Muscle of leg (tissue), 3 donors: ENCODE measurements at regions not wholly inside any gene's neighbourhood (a gene's known extent, or its start where the extent isn't known, plus 50 kb on each side); places are given as distances from the start of the nearest gene placed in this dataset.

Experiments used
- DNase-seq: peaks from one replicate; pipeline ENCODE4 v3.0.0; 2013
- H3K27ac ChIP-seq: one replicate; pipeline ENCODE4 v1.5.1; 2013; ENCODE audit warnings: mild to moderate bottlenecking, low read length, control low read depth
- H3K27me3 ChIP-seq: one replicate; pipeline ENCODE4 v1.6.1; 2013; ENCODE audit warnings: low read length; ENCODE audit not compliant: control insufficient read depth, insufficient read depth
- H3K36me3 ChIP-seq: one replicate; pipeline ENCODE4 v1.6.1; 2013; ENCODE audit warnings: low read length; ENCODE audit not compliant: control insufficient read depth, insufficient read depth
- H3K4me1 ChIP-seq: one replicate; pipeline ENCODE4 v1.6.1; 2013; ENCODE audit warnings: low read length; ENCODE audit not compliant: control insufficient read depth, insufficient read depth
- H3K4me3 ChIP-seq: one replicate; pipeline ENCODE4 v1.5.1; 2013; ENCODE audit warnings: low read length, control low read depth
- H3K9me3 ChIP-seq: replicated peaks from 2 replicates; pipeline ENCODE4 v1.6.1; 2013; ENCODE audit warnings: low read depth, low read length; ENCODE audit not compliant: control insufficient read depth
- WGBS: methylation state at CpG from one replicate; pipeline ENCODE4 v1.1.5; 2013; ENCODE audit warnings: missing lambda C conversion rate; ENCODE audit not compliant: insufficient coverage; 5-methylcytosine and 5-hydroxymethylcytosine counted together

DNA sequence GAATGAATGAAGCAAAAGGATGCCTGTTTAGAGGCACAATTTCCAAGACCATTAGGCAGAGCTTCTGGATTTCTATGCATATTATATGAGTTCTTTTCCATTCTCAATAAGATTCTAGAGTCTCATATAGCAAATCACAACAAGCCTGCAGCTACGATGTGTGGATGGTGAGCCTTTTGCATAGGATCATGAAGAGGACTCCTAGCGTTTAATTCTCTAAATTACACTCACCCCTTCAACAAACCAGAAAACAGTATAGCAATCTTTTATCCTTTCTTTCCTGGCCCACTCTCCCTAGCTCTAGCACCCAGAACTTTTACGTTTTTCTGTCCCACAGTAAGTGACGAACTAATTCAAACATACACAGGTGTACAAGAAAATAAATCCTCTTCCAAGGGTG lies 293.1 kb upstream of the KLHL29 start:
- no peak for DNase-seq
- Histone ChIP-seq H3K27me3 (no peaks in the 10 kb centered on the region), H3K27ac (no peak overlapping the region), H3K4me1 (no peaks in the 10 kb centered on the region), H3K36me3 (no peaks in the 10 kb centered on the region), H3K4me3 (no peak overlapping the region), H3K9me3 (no peaks in the 10 kb centered on the region)
- no CpG with 5 or more reads among the region's 4 CpGs for WGBS

DNA sequence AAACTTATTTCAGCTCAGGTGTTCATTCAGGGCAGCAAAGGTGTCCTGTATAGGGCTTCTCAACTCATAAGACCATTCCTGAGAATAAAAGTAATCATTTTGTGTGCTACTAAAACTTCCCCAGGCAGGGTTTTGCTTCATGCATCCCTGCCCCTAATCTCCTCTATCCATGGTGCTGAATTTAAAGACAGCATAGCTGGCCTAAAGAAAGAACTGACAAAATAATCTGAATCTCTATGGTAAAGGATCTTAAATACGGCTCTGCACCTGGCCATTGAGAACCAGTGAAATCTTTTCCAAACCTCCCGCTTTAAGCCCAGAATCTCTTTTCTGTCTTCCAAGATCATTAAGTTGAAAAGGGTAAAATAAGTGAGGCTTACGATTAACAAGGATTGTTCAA lies 292.1 kb upstream of the KLHL29 start:
- Histone ChIP-seq H3K36me3 (no peaks in the 10 kb centered on the region), H3K27ac (no peak overlapping the region), H3K4me3 (no peak overlapping the region), H3K4me1 (no peaks in the 10 kb centered on the region), H3K9me3 (no peaks in the 10 kb centered on the region), H3K27me3 (no peaks in the 10 kb centered on the region)
- no CpG with 5 or more reads among the region's 3 CpGs for WGBS
- peak; percentile 79 for DNase-seq

DNA sequence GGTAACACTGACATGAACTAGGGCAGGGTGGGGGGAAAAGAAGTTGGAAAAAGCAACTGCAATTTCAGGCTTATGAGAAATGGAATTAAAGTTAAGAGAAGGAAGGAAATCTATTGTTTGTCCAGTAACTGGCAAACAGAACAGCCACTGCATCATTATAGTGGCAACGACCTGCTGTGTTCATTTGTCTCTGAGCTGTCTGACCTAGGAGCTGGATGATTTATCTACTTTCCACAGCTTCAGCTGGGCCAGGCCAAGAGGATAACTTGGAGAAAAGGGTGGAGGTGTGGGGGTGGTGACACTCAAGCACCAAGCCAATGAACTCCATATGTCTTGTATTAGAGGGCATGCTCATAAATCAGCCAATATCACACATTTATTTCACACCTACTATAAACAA lies 291.5 kb upstream of the KLHL29 start:
- Histone ChIP-seq H3K27ac (no peak overlapping the region), H3K4me3 (no peak overlapping the region), H3K36me3 (no peaks in the 10 kb centered on the region), H3K27me3 (no peaks in the 10 kb centered on the region), H3K9me3 (no peaks in the 10 kb centered on the region), H3K4me1 (no peaks in the 10 kb centered on the region)
- no peak for DNase-seq
- no CpG with 5 or more reads among the region's 1 CpG for WGBS

DNA sequence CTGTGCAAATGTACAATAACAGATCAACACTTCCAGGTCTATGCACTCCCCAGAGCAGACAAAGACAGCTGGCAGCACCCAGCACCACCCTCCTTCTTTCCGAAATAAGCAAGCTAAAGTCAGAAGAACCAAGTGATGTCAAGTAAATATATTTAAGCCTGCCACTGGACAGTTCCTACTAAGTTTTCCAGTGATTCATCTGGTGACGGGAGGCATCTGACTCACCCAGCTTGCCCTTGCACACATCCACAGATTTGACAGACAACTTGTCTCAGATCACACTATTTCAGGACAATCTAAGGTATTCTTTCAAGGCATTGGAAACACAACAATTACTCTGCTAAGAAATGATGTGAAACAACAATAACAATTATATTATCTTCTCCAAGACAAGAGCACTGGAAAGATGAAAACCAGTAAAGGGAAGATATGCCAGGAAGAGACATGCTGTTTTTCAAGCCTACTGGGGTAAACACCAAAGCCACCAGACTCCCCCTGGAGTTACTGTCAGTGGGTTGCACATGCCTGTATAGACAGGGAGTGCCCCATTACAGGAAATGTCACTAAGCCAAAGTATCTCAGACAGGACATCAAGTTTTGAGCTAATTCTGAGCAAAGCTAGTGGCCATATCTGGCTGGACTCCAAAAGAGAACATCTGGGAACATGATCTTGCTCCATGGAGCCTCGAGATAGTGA lies 287.9 kb upstream of the KLHL29 start:
- Histone ChIP-seq H3K4me1 (no peaks in the 10 kb centered on the region), H3K27me3 (no peaks in the 10 kb centered on the region), H3K9me3 (no peaks in the 10 kb centered on the region), H3K36me3 (no peaks in the 10 kb centered on the region), H3K27ac (no peak overlapping the region), H3K4me3 (no peak overlapping the region)
- 44% methylated on average over 2 of the region's 3 CpGs for WGBS
- DNase-seq, result no peak

DNA sequence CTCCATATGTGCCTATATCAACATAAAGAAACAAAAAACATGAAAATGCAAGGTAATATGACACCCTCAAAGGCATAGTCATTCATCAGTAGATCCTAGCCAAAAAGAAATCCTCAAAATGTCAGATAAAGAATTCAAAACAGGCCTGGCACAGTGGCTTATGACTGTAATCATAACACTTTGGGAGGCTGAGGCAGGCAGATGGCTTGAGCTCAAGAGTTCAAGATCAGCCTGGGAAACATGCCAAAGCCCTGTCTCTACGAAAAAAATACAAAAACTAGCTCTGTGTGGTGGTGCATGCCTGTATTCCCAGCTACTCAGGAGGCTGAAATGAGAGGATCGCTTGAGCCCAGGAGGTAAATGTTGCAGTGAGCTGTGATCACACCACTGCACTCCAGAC lies 284.6 kb upstream of the KLHL29 start:
- H3K4me1 ChIP-seq, result no peaks in the 10 kb centered on the region
- no peak for DNase-seq
- H3K27ac ChIP-seq, result no peak overlapping the region
- WGBS, result no CpG with 5 or more reads among the region's 2 CpGs
- no peak overlapping the region for H3K4me3 ChIP-seq
- no peaks in the 10 kb centered on the region for H3K36me3 ChIP-seq
- no peaks in the 10 kb centered on the region for H3K9me3 ChIP-seq
- H3K27me3 ChIP-seq, result no peaks in the 10 kb centered on the region

DNA sequence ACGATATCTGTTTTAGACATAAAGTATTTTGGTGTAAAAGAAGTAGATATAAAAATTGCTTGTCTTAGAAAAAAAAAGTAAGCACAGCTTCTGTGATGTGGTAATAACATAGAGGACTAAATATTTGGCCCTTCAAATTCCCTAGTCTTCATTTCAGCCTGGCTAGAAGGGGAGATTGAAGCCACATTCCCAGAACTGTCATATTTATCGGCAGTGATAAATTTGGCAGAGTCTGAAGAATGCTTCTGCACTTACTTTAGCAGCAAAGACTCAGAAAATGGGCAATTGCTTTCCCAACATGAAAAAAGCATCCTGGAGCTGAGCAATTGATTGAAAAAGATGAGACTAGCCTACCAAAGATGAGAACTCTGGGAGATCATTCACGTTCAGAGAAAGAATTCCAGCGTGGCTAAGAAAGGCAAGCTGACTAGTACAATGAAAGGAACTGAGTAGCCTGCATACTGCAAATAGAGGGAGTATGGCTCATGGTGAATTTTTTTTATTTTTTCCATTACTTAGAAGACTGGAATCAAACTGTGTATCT lies 278.7 kb upstream of the KLHL29 start:
- 50% methylated on average over 2 of the region's 4 CpGs for WGBS
- peak; percentile 80 for DNase-seq
- H3K4me1 ChIP-seq, result no peaks in the 10 kb centered on the region
- H3K36me3 ChIP-seq, result no peaks in the 10 kb centered on the region
- H3K27ac ChIP-seq, result no peak overlapping the region
- no peaks in the 10 kb centered on the region for H3K27me3 ChIP-seq
- no peak overlapping the region for H3K4me3 ChIP-seq
- no peaks in the 10 kb centered on the region for H3K9me3 ChIP-seq

DNA sequence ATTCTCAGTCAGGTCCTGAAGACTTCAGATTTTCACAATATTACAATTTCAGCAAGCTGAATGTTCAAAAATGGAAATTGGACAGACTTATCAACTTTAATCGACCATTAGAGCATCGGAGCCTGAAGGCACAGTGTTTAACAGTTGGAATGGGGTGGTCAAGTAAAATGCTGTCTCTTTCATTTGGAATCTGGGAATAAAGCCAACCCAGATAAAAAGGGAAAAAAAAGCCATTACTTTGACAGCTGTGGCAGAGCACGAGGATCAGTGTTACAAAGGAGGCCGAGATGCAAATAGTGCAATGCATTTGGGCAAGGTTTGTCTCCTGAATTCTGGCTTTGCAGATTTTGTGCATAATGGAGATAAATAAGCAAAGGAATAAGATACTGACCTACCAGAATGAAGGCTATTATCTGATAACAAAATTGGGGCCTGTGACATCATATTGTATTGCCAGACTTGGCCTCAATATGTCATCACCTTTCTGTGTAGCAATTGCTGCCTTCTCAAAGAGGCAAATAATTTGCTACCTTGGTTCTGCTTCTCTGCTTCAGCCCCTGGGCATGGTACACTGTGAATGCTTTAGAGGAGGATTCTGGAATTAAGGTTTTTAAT lies 277.5 kb upstream of the KLHL29 start:
- 58% methylated on average over 3 of the region's 4 CpGs for WGBS
- Histone ChIP-seq H3K9me3 (no peaks in the 10 kb centered on the region), H3K27ac (no peak overlapping the region), H3K4me3 (no peak overlapping the region), H3K36me3 (no peaks in the 10 kb centered on the region), H3K27me3 (no peaks in the 10 kb centered on the region), H3K4me1 (no peaks in the 10 kb centered on the region)
- peak; percentile 61 for DNase-seq

DNA sequence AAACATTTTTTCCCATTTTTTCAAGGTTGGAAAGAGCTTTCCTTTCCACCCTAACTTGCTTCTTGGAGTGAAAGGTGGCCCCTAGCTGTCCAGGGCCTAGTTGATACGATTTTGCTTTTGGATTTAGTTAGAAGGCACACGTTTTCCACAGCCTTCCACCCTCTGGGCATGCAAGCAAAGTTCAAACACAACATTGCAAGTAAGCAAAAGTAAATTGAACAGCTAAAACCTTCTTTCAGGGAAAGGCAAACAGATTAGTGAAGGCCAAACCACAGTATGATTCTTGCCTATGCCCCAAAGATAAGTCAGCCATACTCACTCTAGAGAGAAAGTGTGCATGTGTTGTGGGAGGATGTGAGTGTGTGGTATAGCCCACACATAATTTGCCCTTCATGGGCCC lies 273.7 kb upstream of the KLHL29 start:
- H3K4me3 ChIP-seq, result no peak overlapping the region
- no peaks in the 10 kb centered on the region for H3K27me3 ChIP-seq
- H3K36me3 ChIP-seq, result no peaks in the 10 kb centered on the region
- no peaks in the 10 kb centered on the region for H3K9me3 ChIP-seq
- WGBS, result no CpG with 5 or more reads among the region's 2 CpGs
- H3K27ac ChIP-seq, result no peak overlapping the region
- no peak for DNase-seq
- H3K4me1 ChIP-seq, result no peaks in the 10 kb centered on the region

DNA sequence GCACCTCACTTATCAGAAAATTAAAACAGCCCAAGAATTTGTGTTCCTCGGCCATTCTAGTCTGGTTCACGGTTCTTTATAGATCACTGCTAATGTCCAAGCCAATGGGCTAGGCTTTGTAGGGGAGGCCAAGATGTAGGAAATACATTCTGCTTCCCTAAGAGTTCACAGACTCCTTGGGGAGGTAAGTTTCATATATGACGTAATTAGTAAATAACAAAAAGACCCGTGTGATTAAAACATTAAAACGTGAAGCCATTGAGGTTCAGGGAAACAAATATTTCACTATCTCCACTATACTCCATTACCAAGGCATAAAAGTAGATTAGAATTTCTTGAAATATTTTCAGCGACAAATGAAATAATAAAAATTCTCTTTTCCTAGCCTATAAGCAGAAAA lies 272.5 kb upstream of the KLHL29 start:
- H3K27me3 ChIP-seq, result no peaks in the 10 kb centered on the region
- H3K9me3 ChIP-seq, result no peaks in the 10 kb centered on the region
- no peaks in the 10 kb centered on the region for H3K36me3 ChIP-seq
- H3K4me1 ChIP-seq, result no peaks in the 10 kb centered on the region
- no peak overlapping the region for H3K4me3 ChIP-seq
- no peak overlapping the region for H3K27ac ChIP-seq
- WGBS, result no CpG with 5 or more reads among the region's 6 CpGs
- DNase-seq, result no peak

DNA sequence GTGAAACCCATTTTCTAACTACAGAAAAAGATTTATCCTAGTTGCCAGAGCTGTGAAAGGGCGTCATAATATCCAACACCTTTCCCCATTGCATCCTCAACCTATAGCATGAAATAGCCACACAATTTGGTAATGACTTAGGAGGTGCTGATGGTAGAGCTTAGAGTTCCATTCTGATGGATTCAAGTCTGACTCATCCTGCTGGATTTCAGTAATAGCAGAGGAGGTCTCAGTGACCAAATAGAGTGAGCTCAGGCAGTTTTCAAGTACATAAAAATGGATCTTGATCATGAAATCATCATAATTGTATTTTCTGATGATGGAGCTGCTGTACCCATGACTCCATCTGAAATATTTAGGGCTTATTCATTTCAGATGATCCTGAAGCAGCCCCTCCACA lies 270.7 kb upstream of the KLHL29 start:
- H3K4me3 ChIP-seq, result no peak overlapping the region
- no peak overlapping the region for H3K27ac ChIP-seq
- H3K36me3 ChIP-seq, result no peaks in the 10 kb centered on the region
- WGBS, result no CpG with 5 or more reads among the region's 1 CpG
- no peaks in the 10 kb centered on the region for H3K27me3 ChIP-seq
- no peak for DNase-seq
- no peaks in the 10 kb centered on the region for H3K9me3 ChIP-seq
- H3K4me1 ChIP-seq, result no peaks in the 10 kb centered on the region
